Left lobe of liver (tissue), 2 donors: ENCODE measurements at regions not wholly inside any gene's neighbourhood (a gene's known extent, or its start where the extent isn't known, plus 50 kb on each side); places are given as distances from the start of the nearest gene placed in this dataset.
"Not testable (repeated sequence)": the region's sequence is repeated elsewhere in the genome, so short reads cannot be mapped to it uniquely, and the experiment has no call there.

Source experiments
- ATAC-seq: fragments of 200-7000 bp; cut with Tn5 transposase; one replicate; pipeline ENCODE4 v1.9.1; 2020; ENCODE audit warnings: mild to moderate bottlenecking, moderate library complexity
- DNase-seq: peaks from one replicate; pipeline ENCODE4 v3.0.0-alpha.2; 2020; ENCODE audit warnings: low spot score
- donor health status: DM: no; HTN: no; CAD: no; lungs with moderate emphysema.
- donor health status: DM: no; HTN: yes; CAD: no.

GRCh38 chrX:113389846-113390245 lies 549.2 kb upstream of the AMOT start:
- no peak for ATAC-seq
- no peak for DNase-seq

GRCh38 chrX:113384628-113385027 lies 544.0 kb upstream of the AMOT start:
- no peak for ATAC-seq
- DNase-seq = no peak

- not testable (repeated sequence) for ATAC-seq, DNase-seq
These were observed 532.8 kb upstream of the AMOT start for GRCh38 chrX:113373421-113373820.

GRCh38 chrX:113370006-113370405 lies 529.4 kb upstream of the AMOT start:
- ATAC-seq = no peak
- DNase-seq = no peak

GRCh38 chrX:113369056-113369455 lies 528.4 kb upstream of the AMOT start:
- no peak for ATAC-seq
- DNase-seq = no peak

GRCh38 chrX:113353134-113353533 lies 512.5 kb upstream of the AMOT start:
- DNase-seq (no peak), ATAC-seq (no peak)

- no peak for ATAC-seq
- DNase-seq = no peak
These were observed 489.8 kb upstream of the AMOT start for GRCh38 chrX:113330416-113330815.

GRCh38 chrX:113315927-113316326 lies 475.3 kb upstream of the AMOT start:
- no peak for ATAC-seq

GRCh38 chrX:113305496-113305895 lies 464.9 kb upstream of the AMOT start:
- ATAC-seq (no peak), DNase-seq (no peak)

More at GRCh38 chrX:113315927-113316326, 475.3 kb upstream of the AMOT start:
- DNase-seq = no peak

GRCh38 chrX:113300580-113300979 lies 459.9 kb upstream of the AMOT start:
- ATAC-seq = no peak
- no peak for DNase-seq

- ATAC-seq (no peak), DNase-seq (no peak)
These were observed 456.8 kb upstream of the AMOT start for GRCh38 chrX:113297437-113297836.

GRCh38 chrX:113289503-113289902 lies 448.9 kb upstream of the AMOT start:
- ATAC-seq = no peak

GRCh38 chrX:113287761-113288160 lies 447.1 kb upstream of the AMOT start:
- DNase-seq = no peak
- ATAC-seq = no peak

More at GRCh38 chrX:113289503-113289902, 448.9 kb upstream of the AMOT start:
- DNase-seq = no peak

GRCh38 chrX:113275804-113276203 lies 435.2 kb upstream of the AMOT start:
- DNase-seq = no peak
- no peak for ATAC-seq

GRCh38 chrX:113274791-113275190 lies 434.2 kb upstream of the AMOT start:
- ATAC-seq (no peak), DNase-seq (no peak)

GRCh38 chrX:113274345-113274744 lies 433.7 kb upstream of the AMOT start:
- DNase-seq = no peak
- no peak for ATAC-seq

- ATAC-seq (no peak), DNase-seq (no peak)
These were observed 428.6 kb upstream of the AMOT start for GRCh38 chrX:113269203-113269602.

- ATAC-seq (no peak), DNase-seq (no peak)
These were observed 419.8 kb upstream of the AMOT start for GRCh38 chrX:113260474-113260873.

GRCh38 chrX:113222305-113222704 lies 381.7 kb upstream of the AMOT start:
- DNase-seq (no peak), ATAC-seq (no peak)

- ATAC-seq (no peak), DNase-seq (no peak)
These were observed 371.4 kb upstream of the AMOT start for GRCh38 chrX:113212052-113212451.

- DNase-seq (no peak), ATAC-seq (no peak)
These were observed 362.0 kb upstream of the AMOT start for GRCh38 chrX:113202601-113203000.

- no peak for DNase-seq
- no peak for ATAC-seq
These were observed 355.3 kb upstream of the AMOT start for GRCh38 chrX:113195949-113196348.

GRCh38 chrX:113192418-113192817 lies 351.8 kb upstream of the AMOT start:
- ATAC-seq (no peak), DNase-seq (no peak)

- no peak for ATAC-seq
These were observed 316.9 kb upstream of the AMOT start for GRCh38 chrX:113157496-113157895.

More at GRCh38 chrX:113157496-113157895, 316.9 kb upstream of the AMOT start:
- no peak for DNase-seq
